ENCODE measurements at regions not wholly inside any gene's neighbourhood (a gene's known extent, or its start where the extent isn't known, plus 50 kb on each side); places are given as distances from the start of the nearest gene placed in this dataset.

GRCh38 chr5:5805916-5806315 is 383.4 kb downstream of the ICE1 start:
- Mint-ChIP-seq H3K27me3 (ENCODE audit: low read depth) (no peaks in the 10 kb centered on the region), H3K9me3 (no peaks in the 10 kb centered on the region), H3K36me3 (ENCODE audit: insufficient read depth in 2 of 2) (no peaks in the 10 kb centered on the region), H3K4me3 (no peak overlapping the region), H3K27ac (no peak overlapping the region), H3K4me1 (ENCODE audit: low read depth) (no peaks in the 10 kb centered on the region)
- no peak for DNase-seq
- no peak for ATAC-seq (replicated peaks in 1 of 2)

DNA sequence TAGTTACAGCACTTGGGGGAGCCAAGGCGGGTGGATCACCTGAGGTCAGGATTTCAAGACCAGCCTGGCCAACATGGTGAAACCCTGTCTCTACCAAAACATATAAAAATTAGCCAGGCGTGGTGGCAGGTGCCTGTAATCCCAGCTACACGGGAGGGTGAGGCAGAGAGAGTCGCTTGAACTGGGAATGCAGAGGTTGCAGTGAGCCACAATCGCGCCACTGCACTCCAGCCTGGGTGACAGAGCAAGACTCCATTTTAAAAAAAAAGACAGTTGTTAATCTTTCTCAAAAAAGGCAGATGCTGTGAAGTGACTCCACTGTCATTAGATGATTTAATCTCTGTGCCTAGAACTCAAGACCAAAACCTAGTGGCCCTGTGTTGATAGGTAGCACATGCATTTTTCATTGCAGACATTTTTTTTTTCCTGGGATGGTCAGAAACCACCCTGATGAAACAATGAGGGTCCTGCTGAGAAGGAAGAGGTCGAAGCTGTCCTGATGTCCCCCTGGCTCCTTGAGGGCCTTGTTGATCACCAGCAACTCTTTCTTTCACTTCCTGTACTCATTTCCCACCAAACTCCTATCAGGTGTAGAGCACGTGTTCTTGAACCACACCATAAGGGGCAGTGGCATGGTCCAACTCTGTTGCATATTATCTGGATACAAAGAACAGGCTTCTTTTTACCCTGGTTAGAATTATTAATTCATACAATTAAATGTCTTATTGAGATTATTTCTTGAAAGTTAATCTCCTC is 382.2 kb downstream of the ICE1 start:
- H3K4me1 Mint-ChIP-seq (ENCODE audit: low read depth), result no peaks in the 10 kb centered on the region
- no peaks in the 10 kb centered on the region for H3K36me3 Mint-ChIP-seq (ENCODE audit: insufficient read depth in 2 of 2)
- no peak for ATAC-seq (replicated peaks in 1 of 2)
- no peak overlapping the region for H3K4me3 Mint-ChIP-seq
- H3K27ac Mint-ChIP-seq, result no peak overlapping the region
- H3K9me3 Mint-ChIP-seq, result no peaks in the 10 kb centered on the region
- DNase-seq, result no peak
- no peaks in the 10 kb centered on the region for H3K27me3 Mint-ChIP-seq (ENCODE audit: low read depth)

DNA sequence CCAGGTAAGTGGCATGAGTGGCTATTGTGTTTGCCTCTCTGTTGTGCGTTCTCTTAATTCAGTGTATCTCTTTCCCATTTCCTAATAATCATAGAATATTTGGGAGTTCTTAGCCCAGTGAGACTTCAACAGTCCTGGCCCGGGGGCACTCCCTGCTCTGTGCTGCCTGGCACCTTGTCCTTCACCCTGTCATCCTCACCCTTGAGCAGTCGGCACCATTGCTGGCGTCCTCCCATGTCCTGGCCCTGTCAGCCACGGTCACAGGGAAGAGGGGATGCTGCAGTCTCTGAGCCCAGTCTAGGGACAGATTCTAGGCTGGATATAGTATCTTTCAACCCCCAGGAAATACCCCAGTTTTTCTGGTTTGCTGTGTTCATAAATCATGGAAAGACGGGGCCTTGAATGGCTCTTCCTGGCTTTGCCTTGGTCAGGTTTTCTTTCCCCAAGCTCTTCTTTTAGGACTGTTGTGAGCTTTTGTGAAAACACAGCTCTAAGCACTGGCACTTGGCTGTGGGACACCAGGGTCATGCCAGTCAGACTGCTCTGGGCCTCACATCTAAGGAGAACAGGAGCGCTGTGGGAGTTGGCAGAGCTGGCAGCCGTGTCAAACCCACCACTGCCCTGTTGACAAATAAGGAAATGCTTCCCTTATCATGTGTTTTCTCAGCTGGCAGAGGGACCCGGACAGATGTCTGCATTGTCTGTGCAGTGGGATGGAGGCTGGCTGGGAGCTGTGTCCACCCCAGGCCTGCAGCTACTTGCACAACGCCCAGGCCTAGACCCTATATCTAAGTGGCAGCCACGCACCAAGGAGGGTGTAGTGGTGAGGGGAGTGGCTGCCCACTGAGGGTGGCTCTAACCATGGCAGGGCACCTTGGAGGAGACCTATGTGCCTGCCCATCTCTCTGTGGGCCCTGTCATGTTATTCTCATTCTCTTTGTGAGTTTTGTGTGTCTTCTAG is 378.6 kb downstream of the ICE1 start:
- Mint-ChIP-seq H3K4me3 (no peak overlapping the region), H3K27ac (no peak overlapping the region), H3K36me3 (ENCODE audit: insufficient read depth in 2 of 2) (no peaks in the 10 kb centered on the region)

DNA sequence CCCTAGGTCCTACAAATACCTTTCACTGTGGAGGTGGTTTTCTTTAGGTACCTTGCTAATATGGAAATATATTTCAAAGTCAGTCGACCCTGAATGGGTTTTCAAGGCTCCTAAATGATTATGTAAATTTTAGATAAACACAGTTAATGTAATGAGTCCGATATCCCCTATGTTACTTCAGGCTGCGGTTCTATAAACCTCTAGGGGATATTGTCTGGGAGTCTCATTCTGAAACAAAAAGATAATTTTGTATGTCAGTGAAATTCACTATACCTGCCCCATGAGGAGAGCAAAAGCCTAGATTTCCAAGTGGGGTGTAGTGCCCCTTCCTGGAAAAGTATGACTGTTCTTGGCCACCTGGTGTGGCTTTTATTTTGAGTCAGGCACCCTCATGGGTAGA is 377.3 kb downstream of the ICE1 start:
- no peak for ATAC-seq (replicated peaks in 1 of 2)
- Mint-ChIP-seq H3K36me3 (ENCODE audit: insufficient read depth in 2 of 2) (no peaks in the 10 kb centered on the region), H3K9me3 (no peaks in the 10 kb centered on the region), H3K27ac (no peak overlapping the region), H3K27me3 (ENCODE audit: low read depth) (no peaks in the 10 kb centered on the region), H3K4me3 (no peak overlapping the region), H3K4me1 (ENCODE audit: low read depth) (no peaks in the 10 kb centered on the region)
- no peak for DNase-seq

More for the DNA sequence above, 378.6 kb downstream of the ICE1 start:
- Mint-ChIP-seq H3K4me1 (ENCODE audit: low read depth) (no peaks in the 10 kb centered on the region), H3K27me3 (ENCODE audit: low read depth) (no peaks in the 10 kb centered on the region), H3K9me3 (no peaks in the 10 kb centered on the region)
- no peak for ATAC-seq (replicated peaks in 1 of 2)
- DNase-seq, result no peak

GRCh38 chr5:5799229-5799628 is 376.8 kb downstream of the ICE1 start:
- Mint-ChIP-seq H3K9me3 (no peaks in the 10 kb centered on the region), H3K27me3 (ENCODE audit: low read depth) (no peaks in the 10 kb centered on the region), H3K4me3 (no peak overlapping the region), H3K36me3 (ENCODE audit: insufficient read depth in 2 of 2) (no peaks in the 10 kb centered on the region), H3K27ac (no peak overlapping the region), H3K4me1 (ENCODE audit: low read depth) (no peaks in the 10 kb centered on the region)
- ATAC-seq (replicated peaks in 1 of 2), result no peak
- no peak for DNase-seq

DNA sequence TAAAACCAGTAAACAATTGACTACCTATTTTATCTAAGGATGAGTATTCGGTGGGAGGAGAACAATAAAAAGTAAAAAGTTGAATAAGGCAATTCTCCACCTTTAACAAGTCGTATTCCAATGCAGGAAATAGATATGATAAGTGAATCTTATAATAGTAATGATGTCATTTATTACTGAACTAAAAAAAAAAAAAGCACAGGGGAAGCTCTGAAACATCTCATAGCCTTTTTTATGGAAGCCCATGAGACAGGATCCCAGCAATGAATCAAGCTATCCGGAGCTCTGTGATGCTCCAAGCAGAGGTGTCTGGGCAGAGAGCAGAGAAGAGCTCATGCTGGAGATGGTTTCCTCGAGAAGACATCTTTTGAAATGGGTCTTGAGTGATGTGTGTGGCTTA is 376.0 kb downstream of the ICE1 start:
- Mint-ChIP-seq H3K4me1 (ENCODE audit: low read depth) (no peaks in the 10 kb centered on the region), H3K36me3 (ENCODE audit: insufficient read depth in 2 of 2) (no peaks in the 10 kb centered on the region), H3K4me3 (no peak overlapping the region), H3K27ac (no peak overlapping the region), H3K9me3 (no peaks in the 10 kb centered on the region), H3K27me3 (ENCODE audit: low read depth) (no peaks in the 10 kb centered on the region)
- ATAC-seq (replicated peaks in 1 of 2), result no peak
- DNase-seq, result no peak

DNA sequence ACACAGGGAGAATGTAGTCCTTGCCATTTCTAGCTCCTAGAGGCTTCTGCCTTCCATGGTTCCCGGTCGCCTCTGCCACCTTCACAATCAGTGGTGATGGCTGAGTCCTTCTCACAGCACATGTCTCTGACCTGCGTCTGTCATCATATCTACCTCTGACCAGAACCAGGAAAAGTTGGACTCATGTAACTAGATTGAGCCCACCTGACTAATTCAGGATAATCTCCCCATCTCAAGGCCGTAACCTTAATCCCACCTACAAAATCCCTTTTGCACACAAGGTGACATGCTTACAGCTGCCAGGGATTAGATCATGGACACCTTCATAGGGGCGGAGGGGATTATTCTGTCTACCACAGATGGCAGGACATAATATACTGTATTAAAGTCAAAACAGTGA is 375.6 kb downstream of the ICE1 start:
- no peak for ATAC-seq (replicated peaks in 1 of 2)
- Mint-ChIP-seq H3K9me3 (no peaks in the 10 kb centered on the region), H3K36me3 (ENCODE audit: insufficient read depth in 2 of 2) (no peaks in the 10 kb centered on the region), H3K4me3 (no peak overlapping the region), H3K27me3 (ENCODE audit: low read depth) (no peaks in the 10 kb centered on the region), H3K4me1 (ENCODE audit: low read depth) (no peaks in the 10 kb centered on the region), H3K27ac (no peak overlapping the region)
- DNase-seq, result no peak

GRCh38 chr5:5795074-5795771 is 372.7 kb downstream of the ICE1 start:
- ATAC-seq (replicated peaks in 1 of 2) (no peak), DNase-seq (no peak)
- Mint-ChIP-seq H3K27ac (no peak overlapping the region), H3K4me3 (no peak overlapping the region), H3K36me3 (ENCODE audit: insufficient read depth in 2 of 2) (no peaks in the 10 kb centered on the region), H3K9me3 (peaks cover 1 to 2% of the 10 kb centered on the region in 2 donors), H3K4me1 (ENCODE audit: low read depth) (no peaks in the 10 kb centered on the region), H3K27me3 (ENCODE audit: low read depth) (peaks cover 19% of the 10 kb centered on the region)

- peaks cover 1 to 2% of the 10 kb centered on the region in 2 donors for H3K9me3 Mint-ChIP-seq
- H3K36me3 Mint-ChIP-seq (ENCODE audit: insufficient read depth in 2 of 2), result no peaks in the 10 kb centered on the region
- H3K27ac Mint-ChIP-seq, result no peak overlapping the region
- H3K4me1 Mint-ChIP-seq (ENCODE audit: low read depth), result no peaks in the 10 kb centered on the region
- ATAC-seq (replicated peaks in 1 of 2) (no peak), DNase-seq (no peak)
- H3K4me3 Mint-ChIP-seq, result no peak overlapping the region
- peaks cover 19% of the 10 kb centered on the region for H3K27me3 Mint-ChIP-seq (ENCODE audit: low read depth)
Measured at GRCh38 chr5:5794118-5794560, 371.7 kb downstream of the ICE1 start.

- Mint-ChIP-seq H3K4me3 (no peak overlapping the region), H3K9me3 (peaks cover 1 to 2% of the 10 kb centered on the region in 2 donors), H3K4me1 (ENCODE audit: low read depth) (no peaks in the 10 kb centered on the region), H3K27me3 (ENCODE audit: low read depth) (peaks cover 19% of the 10 kb centered on the region), H3K36me3 (ENCODE audit: insufficient read depth in 2 of 2) (no peaks in the 10 kb centered on the region), H3K27ac (no peak overlapping the region)
- no peak for DNase-seq
- no peak for ATAC-seq (replicated peaks in 1 of 2)
Measured at GRCh38 chr5:5793242-5794117, 371.0 kb downstream of the ICE1 start.

GRCh38 chr5:5792106-5792505 is 369.6 kb downstream of the ICE1 start:
- Mint-ChIP-seq H3K4me3 (no peak overlapping the region), H3K4me1 (ENCODE audit: low read depth) (no peaks in the 10 kb centered on the region), H3K27me3 (ENCODE audit: low read depth) (peaks cover 19% of the 10 kb centered on the region), H3K36me3 (ENCODE audit: insufficient read depth in 2 of 2) (no peaks in the 10 kb centered on the region), H3K9me3 (peaks cover 3 to 7% of the 10 kb centered on the region in 2 donors), H3K27ac (no peak overlapping the region)
- no peak for DNase-seq
- no peak for ATAC-seq (replicated peaks in 1 of 2)

GRCh38 chr5:5788793-5789192 is 366.3 kb downstream of the ICE1 start:
- H3K27ac Mint-ChIP-seq, result no peak overlapping the region
- no peak overlapping the region for H3K4me3 Mint-ChIP-seq
- DNase-seq, result no peak
- H3K27me3 Mint-ChIP-seq (ENCODE audit: low read depth), result peaks cover 19% of the 10 kb centered on the region
- H3K36me3 Mint-ChIP-seq (ENCODE audit: insufficient read depth in 2 of 2), result no peaks in the 10 kb centered on the region
- ATAC-seq (replicated peaks in 1 of 2), result no peak
- H3K9me3 Mint-ChIP-seq, result peaks cover 3 to 7% of the 10 kb centered on the region in 2 donors
- no peaks in the 10 kb centered on the region for H3K4me1 Mint-ChIP-seq (ENCODE audit: low read depth)

Measured in activated T-cell treated with anti-CD3 and anti-CD28 coated beads, Interleukin-2, amount 50 U/mL, for 72 hours (primary cell).